Stomach (tissue), 4 donors: ENCODE measurements at regions not wholly inside any gene's neighbourhood (a gene's known extent, or its start where the extent isn't known, plus 50 kb on each side); places are given as distances from the start of the nearest gene placed in this dataset.

Experiments
- CTCF ChIP-seq, 7 experiments: fragments of 450-650 bp in 4 of 7; fragments of 200-600 bp in 3 of 7; sonication (generic) in 3 of 7; IDR thresholded peaks; one replicate each; pipeline ENCODE4 v1.5.1; 2016 to 2019; ENCODE audit warnings: antibody characterized with exemption in 7 of 7, control low read depth in 2 of 7, mild to moderate bottlenecking in 1 of 7
- EP300 ChIP-seq: sonication (generic); formaldehyde crosslinking; IDR thresholded peaks from one replicate; pipeline ENCODE4 v1.6.1; 2017; ENCODE audit warnings: antibody characterized with exemption
- POLR2A ChIP-seq, 4 donors: fragments of 450-650 bp; IDR thresholded peaks; one replicate each; pipeline ENCODE4 v1.6.1; 2016; ENCODE audit warnings: antibody characterized with exemption in 4 of 4, control low read depth in 2 of 4, mild to moderate bottlenecking in 1 of 4, moderate library complexity in 1 of 4

- TF ChIP-seq CTCF (IDR thresholded peaks at IDR 0.05) (no peak), EP300 (no peak), POLR2A (IDR thresholded peaks at IDR 0.05) (no peak)
These were observed 180.1 kb downstream of the EN1 start for GRCh38 chr2:118667348-118667747.
